ENCODE measurements at regions not wholly inside any gene's neighbourhood (a gene's known extent, or its start where the extent isn't known, plus 50 kb on each side); places are given as distances from the start of the nearest gene placed in this dataset.

- DNase-seq, result no peak
Observed at GRCh38 chr2:22890132-22890531, 494.8 kb upstream of the KLHL29 start.

- no peak for DNase-seq
Observed at GRCh38 chr2:22893761-22894517, 491.0 kb upstream of the KLHL29 start.

- DNase-seq, result no peak
Observed at GRCh38 chr2:22894761-22895160, 490.2 kb upstream of the KLHL29 start.

- no peak for DNase-seq
Observed at GRCh38 chr2:22897428-22897827, 487.6 kb upstream of the KLHL29 start.

- no peak for DNase-seq
Observed at GRCh38 chr2:22900674-22901073, 484.3 kb upstream of the KLHL29 start.

GRCh38 chr2:22901471-22902179 lies 483.4 kb upstream of the KLHL29 start:
- no peak for DNase-seq

GRCh38 chr2:22902180-22902550 lies 482.8 kb upstream of the KLHL29 start:
- no peak for DNase-seq

GRCh38 chr2:22902662-22903165 lies 482.3 kb upstream of the KLHL29 start:
- DNase-seq, result no peak

- DNase-seq, result no peak
Observed at GRCh38 chr2:22903616-22904015, 481.4 kb upstream of the KLHL29 start.

GRCh38 chr2:22904126-22904684 lies 480.8 kb upstream of the KLHL29 start:
- DNase-seq, result no peak

- no peak for DNase-seq
Observed at GRCh38 chr2:22907330-22907729, 477.6 kb upstream of the KLHL29 start.

- no peak for DNase-seq
Observed at GRCh38 chr2:22912398-22912797, 472.6 kb upstream of the KLHL29 start.

GRCh38 chr2:22929998-22930397 lies 455.0 kb upstream of the KLHL29 start:
- DNase-seq, result no peak

GRCh38 chr2:22930781-22931180 lies 454.2 kb upstream of the KLHL29 start:
- no peak for DNase-seq

GRCh38 chr2:22932288-22932687 lies 452.7 kb upstream of the KLHL29 start:
- DNase-seq, result no peak

GRCh38 chr2:22934747-22935146 lies 450.2 kb upstream of the KLHL29 start:
- no peak for DNase-seq

GRCh38 chr2:22942441-22942840 lies 442.5 kb upstream of the KLHL29 start:
- no peak for DNase-seq

GRCh38 chr2:22944143-22944542 lies 440.8 kb upstream of the KLHL29 start:
- no peak for DNase-seq

GRCh38 chr2:22946553-22946952 lies 438.4 kb upstream of the KLHL29 start:
- no peak for DNase-seq

GRCh38 chr2:22947741-22948140 lies 437.2 kb upstream of the KLHL29 start:
- DNase-seq, result no peak

- no peak for DNase-seq
Observed at GRCh38 chr2:22950431-22950830, 434.5 kb upstream of the KLHL29 start.

- no peak for DNase-seq
Observed at GRCh38 chr2:22952656-22953225, 432.2 kb upstream of the KLHL29 start.

GRCh38 chr2:22957446-22957845 lies 427.5 kb upstream of the KLHL29 start:
- DNase-seq, result no peak

GRCh38 chr2:22958308-22958707 lies 426.7 kb upstream of the KLHL29 start:
- no peak for DNase-seq

Measured in activated naive CD4-positive, alpha-beta T cell treated with anti-CD3 and anti-CD28 coated beads, Interleukin-2, amount 50 U/mL, for 16 hours (primary cell).